Fibroblast of lung (primary cell): ENCODE measurements at regions not wholly inside any gene's neighbourhood (a gene's known extent, or its start where the extent isn't known, plus 50 kb on each side); places are given as distances from the start of the nearest gene placed in this dataset.

Experiments
- CTCF ChIP-seq, 2 donors: IDR thresholded peaks in 1 of 2; conservative IDR thresholded peaks in 1 of 2; 1 replicate in 1 of 2; 2 replicates in 1 of 2; pipeline ENCODE4 v1.5.1; 2011 to 2012; ENCODE audit warnings: low read length in 2 of 2, control low read depth in 1 of 2, inconsistent platforms in 1 of 2, low read depth in 1 of 2, mild to moderate bottlenecking in 1 of 2
- EZH2 ChIP-seq: IDR thresholded peaks from 2 replicates; pipeline ENCODE4 v1.5.1; 2012; ENCODE audit warnings: low read length, control low read depth, mild to moderate bottlenecking; ENCODE audit errors: missing control alignments

GRCh38 chr4:138400066-138400465 lies 157.9 kb upstream of the SLC7A11 start:
- no peak for TF ChIP-seq EZH2
- TF ChIP-seq CTCF (conservative IDR thresholded peaks at IDR 0.05 in 1 of 2, IDR thresholded peaks at IDR 0.05 in 1 of 2; ENCODE audit: low read depth in 1 of 2, low read length in 2 of 2), result no peak
